Memory B cell (primary cell): ENCODE measurements at regions not wholly inside any gene's neighbourhood (a gene's known extent, or its start where the extent isn't known, plus 50 kb on each side); places are given as distances from the start of the nearest gene placed in this dataset.

Source experiments
- ATAC-seq: fragments of 150-1000 bp; cut with Tn5 transposase; 2 replicates; pipeline ENCODE4 v1.10.0; 2021; ENCODE audit warnings: low read depth, mild to moderate bottlenecking, moderate library complexity
- DNase-seq, 2 donors: peaks; one replicate each; pipeline ENCODE4 v3.0.0; 2022; ENCODE audit warnings: low spot score in 2 of 2
- H3K27ac Mint-ChIP-seq: one replicate; pipeline ENCODE4 v1.8.0; 2022; ENCODE audit warnings: mild to moderate bottlenecking, moderate library complexity, mixed read lengths
- H3K27me3 Mint-ChIP-seq: one replicate; pipeline ENCODE4 v1.8.0; 2022; ENCODE audit warnings: mixed read lengths
- H3K36me3 Mint-ChIP-seq: one replicate; pipeline ENCODE4 v1.8.0; 2022; ENCODE audit warnings: mild to moderate bottlenecking, mixed read lengths
- H3K4me1 Mint-ChIP-seq: one replicate; pipeline ENCODE4 v1.8.0; 2022; ENCODE audit warnings: mixed read lengths
- H3K4me3 Mint-ChIP-seq: one replicate; pipeline ENCODE4 v1.8.0; 2022; ENCODE audit warnings: mild to moderate bottlenecking, moderate library complexity, mixed read lengths
- H3K9me3 Mint-ChIP-seq: one replicate; pipeline ENCODE4 v1.8.0; 2022; ENCODE audit warnings: mixed read lengths

DNA sequence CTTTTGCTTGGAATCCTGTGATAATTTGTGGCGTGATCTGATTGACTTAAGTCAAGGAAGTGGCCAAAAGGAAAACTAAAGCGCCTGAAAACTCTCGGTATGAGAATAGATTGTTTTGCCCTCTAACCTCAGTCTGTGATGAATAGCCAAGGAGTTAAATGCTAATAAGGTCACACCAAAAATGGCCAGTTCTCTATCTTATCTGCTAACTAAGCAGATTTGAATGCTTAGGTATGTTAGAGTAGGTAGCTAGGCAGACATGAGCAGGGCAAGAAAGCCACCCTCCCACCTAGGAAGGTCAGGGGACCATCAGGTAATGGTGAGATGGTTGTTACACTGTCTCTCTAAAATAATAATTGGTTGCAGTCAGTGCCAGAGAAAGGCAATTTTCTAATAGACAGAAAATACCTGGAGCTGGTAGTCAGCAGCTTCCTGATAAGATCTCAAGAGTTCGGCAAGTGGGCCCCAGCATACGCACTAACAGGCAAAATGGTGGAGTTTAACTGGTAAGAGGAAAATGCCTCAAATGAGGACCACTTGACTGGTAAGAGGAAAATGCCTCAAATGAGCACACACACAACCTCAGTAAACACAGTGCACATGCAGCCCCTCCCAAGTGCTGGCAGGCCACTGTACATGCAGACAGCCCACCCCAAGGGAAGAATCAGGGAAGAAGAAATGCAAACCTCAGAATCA is 468.4 kb downstream of the MBD2 start:
- Mint-ChIP-seq H3K27me3 (no peaks in the 10 kb centered on the region), H3K36me3 (no peaks in the 10 kb centered on the region), H3K27ac (no peak overlapping the region), H3K4me3 (no peak overlapping the region), H3K9me3 (no peaks in the 10 kb centered on the region), H3K4me1 (no peaks in the 10 kb centered on the region)
- DNase-seq (no peak), ATAC-seq (no peak)

DNA sequence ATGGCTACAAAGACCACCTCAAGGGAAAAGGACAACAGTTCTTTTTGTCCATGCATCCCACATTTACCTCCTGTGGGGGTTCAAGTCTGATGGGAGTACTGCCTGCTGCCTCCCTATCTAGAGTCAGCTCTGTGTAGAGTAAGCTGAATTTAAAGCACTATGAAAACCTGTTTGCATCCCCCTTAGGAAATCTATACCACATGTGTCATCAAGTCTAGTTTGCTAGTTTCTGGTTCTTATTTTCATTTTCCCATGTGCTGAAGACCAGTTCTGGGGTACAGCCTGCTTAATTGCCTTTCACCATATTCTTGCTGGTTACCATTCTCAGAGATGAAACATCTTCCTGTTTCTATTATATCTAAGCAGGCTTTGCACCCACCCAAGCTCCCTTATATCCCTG is 470.3 kb downstream of the MBD2 start:
- no peak for ATAC-seq
- no peaks in the 10 kb centered on the region for H3K27me3 Mint-ChIP-seq

DNA sequence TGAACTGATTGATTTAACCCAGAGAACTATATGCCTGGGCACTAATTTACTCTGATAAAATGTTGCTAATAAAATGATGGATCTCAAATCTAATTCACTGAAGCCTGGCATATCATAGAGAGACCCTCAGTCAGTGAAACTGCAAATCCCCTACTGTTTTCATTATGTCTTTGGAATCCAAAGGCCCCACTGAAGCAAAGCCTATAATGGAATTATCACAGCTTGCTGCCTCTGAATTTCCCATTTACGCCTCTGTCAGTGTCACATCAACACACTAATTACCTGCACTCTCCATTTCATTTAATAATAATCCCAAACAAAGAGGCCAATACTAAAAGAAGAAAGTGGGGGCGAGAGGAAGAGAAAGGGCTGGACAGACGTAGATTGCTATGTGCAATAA is 470.9 kb downstream of the MBD2 start:
- H3K9me3 Mint-ChIP-seq: peaks cover 1% of the 10 kb centered on the region
- H3K4me1 Mint-ChIP-seq: no peaks in the 10 kb centered on the region
- no peak overlapping the region for H3K4me3 Mint-ChIP-seq
- no peak overlapping the region for H3K27ac Mint-ChIP-seq
- no peaks in the 10 kb centered on the region for H3K36me3 Mint-ChIP-seq
- DNase-seq: no peak
- no peaks in the 10 kb centered on the region for H3K27me3 Mint-ChIP-seq
- no peak for ATAC-seq

More for the DNA sequence above, 470.3 kb downstream of the MBD2 start:
- Mint-ChIP-seq H3K27ac (no peak overlapping the region), H3K4me3 (no peak overlapping the region), H3K9me3 (peaks cover 1% of the 10 kb centered on the region), H3K4me1 (no peaks in the 10 kb centered on the region), H3K36me3 (no peaks in the 10 kb centered on the region)
- no peak for DNase-seq

DNA sequence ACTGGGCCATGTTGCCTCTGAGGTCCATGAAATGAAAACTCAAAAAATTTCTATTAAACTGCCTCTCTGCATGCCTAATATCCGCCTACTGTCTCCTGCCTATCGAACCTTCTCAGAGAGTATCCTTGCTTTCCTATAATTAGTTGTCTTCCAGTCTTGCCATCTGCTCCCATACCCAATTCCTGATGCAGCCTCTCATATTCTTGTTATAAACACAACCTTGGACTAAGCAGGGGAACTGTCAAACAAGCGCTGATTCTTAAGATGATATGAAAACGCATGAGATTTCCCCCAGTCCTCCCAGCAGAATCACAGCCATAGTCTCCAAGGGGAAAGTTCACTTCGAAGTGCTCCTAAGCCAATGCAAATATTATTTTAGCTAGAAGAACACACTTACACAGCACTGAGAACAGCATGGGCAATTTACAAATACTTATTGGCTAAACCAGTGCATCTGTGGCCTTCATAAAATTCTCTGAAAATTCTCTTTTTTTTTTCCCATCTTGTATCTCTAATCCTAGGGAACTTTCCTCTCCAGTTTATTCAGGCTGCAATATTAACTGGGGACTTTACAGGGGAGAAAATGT is 471.6 kb downstream of the MBD2 start:
- Mint-ChIP-seq H3K36me3 (no peaks in the 10 kb centered on the region), H3K27ac (no peak overlapping the region), H3K4me1 (no peaks in the 10 kb centered on the region), H3K4me3 (no peak overlapping the region), H3K9me3 (peaks cover 1% of the 10 kb centered on the region), H3K27me3 (no peaks in the 10 kb centered on the region)
- DNase-seq (no peak), ATAC-seq (no peak)

DNA sequence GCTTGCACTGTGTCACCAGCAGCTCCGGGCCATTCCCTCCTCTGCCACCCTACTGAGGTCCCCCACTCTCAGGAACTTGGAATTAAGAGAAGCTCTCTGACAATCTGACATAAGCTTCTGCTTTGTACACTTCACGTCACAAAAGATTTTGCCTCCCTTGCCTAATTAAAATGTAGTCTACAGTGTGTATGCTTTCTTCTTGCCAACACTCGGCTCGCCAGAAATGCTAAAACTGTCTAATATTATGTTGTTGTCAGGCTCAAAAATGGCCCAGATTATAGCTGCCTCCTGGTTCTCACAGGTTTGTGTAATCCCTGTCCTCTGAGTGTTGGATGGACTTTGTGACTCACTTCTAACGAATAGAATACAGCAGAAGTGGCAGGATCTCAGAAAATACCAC is 474.7 kb downstream of the MBD2 start:
- Mint-ChIP-seq H3K27ac (no peak overlapping the region), H3K9me3 (peaks cover 1% of the 10 kb centered on the region), H3K4me1 (no peaks in the 10 kb centered on the region)

DNA sequence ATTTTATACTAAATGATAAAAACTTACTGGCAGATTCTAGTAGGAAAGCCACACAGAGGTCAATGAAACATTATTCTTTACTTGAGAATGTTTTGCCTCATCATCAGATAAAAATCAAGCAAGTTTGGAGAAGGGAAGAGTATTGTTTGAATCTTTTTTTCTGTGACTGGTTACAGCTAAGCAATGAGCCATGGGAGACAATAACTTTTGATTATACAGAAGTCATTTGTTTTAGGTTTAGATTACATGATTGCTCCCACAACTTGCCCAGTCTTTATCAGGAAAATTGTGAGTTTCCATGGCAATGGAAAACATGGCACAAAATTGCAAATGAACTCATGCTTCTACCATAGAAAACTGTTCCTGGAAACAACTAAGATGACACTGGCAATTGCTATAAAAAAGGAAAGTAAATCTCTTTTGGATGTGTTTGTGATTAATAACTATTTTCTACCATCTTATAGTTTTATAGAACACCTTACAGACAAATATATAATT is 476.8 kb downstream of the MBD2 start:
- no peaks in the 10 kb centered on the region for H3K4me1 Mint-ChIP-seq

More for the DNA sequence above, 474.7 kb downstream of the MBD2 start:
- H3K4me3 Mint-ChIP-seq: no peak overlapping the region
- DNase-seq (no peak), ATAC-seq (no peak)
- no peaks in the 10 kb centered on the region for H3K27me3 Mint-ChIP-seq
- H3K36me3 Mint-ChIP-seq: no peaks in the 10 kb centered on the region

DNA sequence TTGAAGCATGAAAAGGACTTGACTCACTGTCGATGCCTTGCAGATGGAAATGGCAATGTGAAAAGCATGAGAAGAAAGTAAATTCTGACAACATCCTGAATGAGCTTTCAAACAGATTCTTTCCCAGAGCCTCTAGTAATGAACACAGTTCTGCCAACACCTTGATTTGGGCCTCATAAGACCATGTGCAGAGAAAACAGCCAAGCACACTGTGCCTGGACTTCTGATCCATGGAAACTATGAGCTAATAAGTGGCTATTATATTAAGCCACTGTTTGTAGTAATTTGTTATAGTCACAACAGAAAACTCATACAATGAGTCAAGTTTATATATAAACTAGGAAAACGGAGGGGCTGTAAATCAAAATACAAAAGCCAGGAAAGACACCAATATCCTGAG is 477.3 kb downstream of the MBD2 start:
- ATAC-seq (no peak), DNase-seq (no peak)
- Mint-ChIP-seq H3K27me3 (no peaks in the 10 kb centered on the region), H3K27ac (no peak overlapping the region), H3K4me1 (no peaks in the 10 kb centered on the region), H3K4me3 (no peak overlapping the region), H3K9me3 (peaks cover 1% of the 10 kb centered on the region), H3K36me3 (no peaks in the 10 kb centered on the region)

More for the DNA sequence above, 476.8 kb downstream of the MBD2 start:
- ATAC-seq (no peak), DNase-seq (no peak)
- H3K9me3 Mint-ChIP-seq: peaks cover 1% of the 10 kb centered on the region
- H3K27ac Mint-ChIP-seq: no peak overlapping the region
- H3K4me3 Mint-ChIP-seq: no peak overlapping the region
- no peaks in the 10 kb centered on the region for H3K27me3 Mint-ChIP-seq
- no peaks in the 10 kb centered on the region for H3K36me3 Mint-ChIP-seq

DNA sequence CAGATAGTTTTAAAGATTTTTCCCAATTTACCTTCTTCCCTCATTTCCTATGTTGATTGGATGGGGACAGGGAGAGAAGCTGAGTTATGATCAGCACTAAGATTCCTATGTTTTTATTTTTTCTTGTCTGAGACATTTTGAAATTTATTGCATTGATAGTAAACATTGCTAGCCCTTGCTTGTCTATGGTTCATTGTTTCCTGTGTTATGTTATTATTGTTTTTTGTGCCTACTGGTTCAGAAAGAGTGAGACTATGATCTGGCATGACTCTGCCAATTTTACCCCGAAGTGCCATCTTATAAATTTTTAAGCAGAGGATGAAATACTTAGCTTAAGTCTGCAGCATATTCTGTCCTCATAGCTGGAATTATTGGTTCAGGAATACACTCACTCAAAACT is 478.5 kb downstream of the MBD2 start:
- ATAC-seq (no peak), DNase-seq (no peak)
- Mint-ChIP-seq H3K27ac (no peak overlapping the region), H3K27me3 (no peaks in the 10 kb centered on the region), H3K4me1 (no peaks in the 10 kb centered on the region), H3K36me3 (no peaks in the 10 kb centered on the region), H3K9me3 (peaks cover 1% of the 10 kb centered on the region), H3K4me3 (no peak overlapping the region)

DNA sequence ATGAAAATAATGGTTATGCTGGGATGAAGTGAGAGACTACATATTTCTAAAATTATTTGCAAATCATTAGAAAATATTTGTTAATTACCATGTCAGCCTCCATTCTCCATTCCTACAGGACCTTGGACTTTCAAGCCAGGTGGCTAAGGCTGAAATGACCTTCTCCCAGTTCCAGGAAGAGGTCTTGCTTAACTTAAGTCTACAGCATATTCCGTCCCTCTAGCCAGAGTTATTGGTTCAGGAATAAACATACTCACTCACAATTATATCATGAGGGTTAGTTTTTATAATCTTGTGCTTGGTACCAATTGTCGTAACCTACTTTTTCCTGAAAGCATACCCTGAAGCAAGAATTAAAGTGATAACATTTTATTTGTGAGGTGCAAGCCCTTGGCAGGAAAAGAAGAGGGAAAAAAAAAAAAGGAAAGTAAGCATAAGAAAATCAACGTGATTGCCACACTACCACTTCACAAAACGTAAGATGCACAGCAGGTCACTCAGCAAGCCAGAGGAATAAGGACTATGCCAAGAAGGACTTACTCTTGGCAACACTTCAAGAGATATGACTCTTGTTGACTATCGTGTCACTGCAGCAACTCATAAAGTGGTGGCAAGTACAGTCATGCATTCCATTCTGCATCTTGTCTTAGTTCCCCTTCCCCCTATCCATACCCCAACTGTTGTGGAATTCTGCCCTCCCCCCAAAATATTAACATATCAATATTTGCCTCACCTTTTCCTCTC is 479.1 kb downstream of the MBD2 start:
- no peak for DNase-seq
- H3K9me3 Mint-ChIP-seq: peaks cover under 1% of the 10 kb centered on the region
- no peaks in the 10 kb centered on the region for H3K36me3 Mint-ChIP-seq
- H3K4me3 Mint-ChIP-seq: no peak overlapping the region
- no peak overlapping the region for H3K27ac Mint-ChIP-seq
- H3K27me3 Mint-ChIP-seq: no peaks in the 10 kb centered on the region
- ATAC-seq: no peak
- H3K4me1 Mint-ChIP-seq: no peaks in the 10 kb centered on the region

DNA sequence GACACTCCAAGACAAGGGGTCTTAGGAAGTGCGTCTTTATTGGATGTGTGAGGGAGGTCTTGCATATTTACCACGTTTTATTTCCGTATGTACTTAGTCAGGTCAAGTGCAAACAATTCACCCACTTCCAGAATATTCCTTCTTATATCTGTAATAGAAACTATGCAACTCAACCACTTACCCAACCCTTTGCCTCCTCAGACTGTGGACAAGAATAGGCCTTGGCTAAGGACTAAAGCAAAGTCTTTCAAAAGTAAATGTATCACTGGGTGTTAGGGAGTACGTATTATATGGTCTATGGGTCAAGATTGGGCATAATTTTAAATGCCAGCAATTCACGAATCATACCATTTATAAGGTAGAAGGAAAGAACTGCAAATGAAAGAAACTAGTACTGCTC is 484.8 kb downstream of the MBD2 start:
- no peak for ATAC-seq
- no peak for DNase-seq
- no peak overlapping the region for H3K27ac Mint-ChIP-seq
- H3K4me3 Mint-ChIP-seq: no peak overlapping the region
- H3K27me3 Mint-ChIP-seq: no peaks in the 10 kb centered on the region
- no peaks in the 10 kb centered on the region for H3K36me3 Mint-ChIP-seq
- H3K4me1 Mint-ChIP-seq: no peaks in the 10 kb centered on the region
- H3K9me3 Mint-ChIP-seq: peaks cover 3% of the 10 kb centered on the region

DNA sequence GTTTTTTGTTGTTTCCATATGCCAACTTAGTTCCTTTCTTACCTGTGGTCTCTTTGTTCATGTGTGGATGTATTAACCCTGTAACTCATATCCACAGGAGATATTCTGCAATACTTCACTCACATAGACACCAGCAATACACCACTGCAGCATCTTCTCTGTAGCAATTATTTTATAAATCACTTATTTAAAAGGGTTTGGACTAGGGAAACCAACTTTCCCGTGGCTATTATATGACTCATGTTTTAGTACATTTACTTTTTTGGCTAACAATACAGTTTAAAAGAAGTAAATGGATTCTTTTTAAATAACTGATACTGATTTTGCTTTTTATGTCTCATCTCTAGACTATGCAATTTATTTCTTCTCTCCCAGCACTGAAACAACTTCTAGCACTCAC is 488.9 kb downstream of the MBD2 start:
- H3K36me3 Mint-ChIP-seq: no peaks in the 10 kb centered on the region
- no peak overlapping the region for H3K27ac Mint-ChIP-seq
- H3K27me3 Mint-ChIP-seq: no peaks in the 10 kb centered on the region
- peaks cover 10% of the 10 kb centered on the region for H3K9me3 Mint-ChIP-seq
- H3K4me3 Mint-ChIP-seq: no peak overlapping the region
- H3K4me1 Mint-ChIP-seq: no peaks in the 10 kb centered on the region
- ATAC-seq (no peak), DNase-seq (no peak)

DNA sequence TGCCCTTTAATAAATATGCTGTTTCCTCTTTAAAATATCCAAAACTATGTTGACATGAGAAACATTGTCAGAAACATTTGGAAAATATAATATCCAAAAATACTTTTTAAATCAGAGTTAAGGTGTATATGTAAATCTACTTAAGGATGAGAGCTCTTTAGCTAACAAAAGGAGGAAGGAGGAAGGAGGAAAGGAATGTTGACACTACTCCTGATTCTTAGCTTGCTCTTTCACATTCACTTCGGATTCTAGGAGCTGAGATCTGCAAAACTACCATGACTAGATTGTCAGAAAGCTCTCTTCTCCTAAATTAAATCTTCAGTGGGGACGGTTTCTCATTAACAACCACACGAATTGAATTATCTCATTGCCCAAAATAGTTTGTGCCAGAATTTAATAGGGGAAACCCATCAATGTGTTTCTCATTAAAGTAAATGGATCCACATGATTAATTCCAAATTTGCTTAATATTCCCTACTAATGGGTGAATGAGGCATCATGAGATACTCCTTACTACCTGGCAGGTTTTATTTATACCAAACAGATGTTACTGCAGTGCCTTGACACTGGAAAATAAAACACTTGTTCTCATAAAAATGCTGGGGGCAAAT is 509.1 kb downstream of the MBD2 start:
- Mint-ChIP-seq H3K27me3 (peaks cover 3% of the 10 kb centered on the region), H3K4me1 (no peaks in the 10 kb centered on the region), H3K36me3 (no peaks in the 10 kb centered on the region), H3K4me3 (no peak overlapping the region), H3K27ac (no peak overlapping the region), H3K9me3 (no peaks in the 10 kb centered on the region)
- ATAC-seq: no peak
- no peak for DNase-seq

DNA sequence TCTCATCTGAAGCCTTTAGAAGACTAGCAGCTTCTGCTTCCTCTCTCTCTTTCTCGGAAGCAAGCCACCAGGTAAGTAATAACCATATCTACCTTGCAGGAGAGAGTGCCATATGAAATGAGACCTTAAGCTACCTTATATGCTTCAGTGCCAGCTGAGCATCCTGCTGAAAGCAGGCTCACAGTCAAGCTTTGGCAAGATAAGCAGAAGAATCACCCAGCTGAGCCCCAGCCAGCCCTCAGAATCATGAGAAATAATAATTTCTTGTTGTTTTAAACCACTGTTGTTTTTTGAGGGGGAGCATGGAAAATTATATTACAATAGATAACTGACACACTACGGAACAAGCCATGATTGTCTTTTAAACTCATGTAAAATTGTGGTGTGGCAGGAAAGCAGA is 514.4 kb downstream of the MBD2 start:
- no peaks in the 10 kb centered on the region for H3K4me1 Mint-ChIP-seq
- H3K4me3 Mint-ChIP-seq: no peak overlapping the region
- no peak overlapping the region for H3K27ac Mint-ChIP-seq
- DNase-seq (no peak), ATAC-seq (no peak)
- H3K9me3 Mint-ChIP-seq: no peaks in the 10 kb centered on the region
- no peaks in the 10 kb centered on the region for H3K27me3 Mint-ChIP-seq
- H3K36me3 Mint-ChIP-seq: no peaks in the 10 kb centered on the region

DNA sequence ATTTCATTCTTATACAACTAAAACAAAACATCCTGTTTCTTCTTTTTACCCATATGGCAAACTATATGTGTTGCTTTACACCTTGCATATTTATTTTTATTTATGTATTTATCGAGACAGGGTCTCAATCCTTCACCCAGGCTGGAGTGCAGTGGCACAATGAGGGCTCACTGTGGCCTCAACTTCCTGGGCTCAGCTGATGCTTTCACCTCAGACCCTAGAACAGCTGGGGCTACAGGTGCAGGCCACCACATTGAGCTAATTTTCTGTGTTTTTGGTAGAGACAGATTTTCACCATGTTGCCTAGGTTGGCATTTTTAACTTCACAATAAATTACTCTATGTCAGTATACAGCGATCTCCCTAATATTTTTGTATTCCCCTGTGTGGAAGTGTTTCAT is 522.0 kb downstream of the MBD2 start:
- H3K4me1 Mint-ChIP-seq: no peaks in the 10 kb centered on the region
- DNase-seq (no peak), ATAC-seq (no peak)
- no peaks in the 10 kb centered on the region for H3K27me3 Mint-ChIP-seq
- no peaks in the 10 kb centered on the region for H3K9me3 Mint-ChIP-seq
- no peak overlapping the region for H3K4me3 Mint-ChIP-seq
- H3K27ac Mint-ChIP-seq: no peak overlapping the region
- no peaks in the 10 kb centered on the region for H3K36me3 Mint-ChIP-seq
